Chondrocyte (in vitro differentiated cells): ENCODE measurements at regions not wholly inside any gene's neighbourhood (a gene's known extent, or its start where the extent isn't known, plus 50 kb on each side); places are given as distances from the start of the nearest gene placed in this dataset.
"Not testable (repeated sequence)": the region's sequence is repeated elsewhere in the genome, so short reads cannot be mapped to it uniquely, and the experiment has no call there.

Experiments
- DNase-seq: peaks from one replicate; pipeline ENCODE4 v3.0.0; 2021; ENCODE audit warnings: mixed read lengths, low spot score
- H3K27ac Mint-ChIP-seq: one replicate; pipeline ENCODE4 v1.8.0; 2021; ENCODE audit warnings: mild to moderate bottlenecking, moderate library complexity, mixed read lengths; ENCODE audit not compliant: unreplicated experiment
- H3K27me3 Mint-ChIP-seq: 2 replicates; pipeline ENCODE4 v1.8.0; 2021; ENCODE audit warnings: low read depth, mixed read lengths
- H3K36me3 Mint-ChIP-seq: 2 replicates; pipeline ENCODE4 v1.8.0; 2021; ENCODE audit warnings: low read depth, mixed read lengths
- H3K4me1 Mint-ChIP-seq: 2 replicates; pipeline ENCODE4 v1.8.0; 2021; ENCODE audit warnings: low read depth, mild to moderate bottlenecking, mixed read lengths
- H3K4me3 Mint-ChIP-seq: one replicate; pipeline ENCODE4 v1.8.0; 2021; ENCODE audit warnings: mild to moderate bottlenecking, moderate library complexity, mixed read lengths; ENCODE audit not compliant: unreplicated experiment
- H3K9me3 Mint-ChIP-seq: 2 replicates; pipeline ENCODE4 v1.8.0; 2021; ENCODE audit warnings: low read depth, mixed read lengths
- CTCF ChIP-seq: fragments of 200-600 bp; sonication (generic); IDR thresholded peaks from 2 replicates; pipeline ENCODE4 v1.5.0; 2021; ENCODE audit warnings: antibody characterized with exemption, mild to moderate bottlenecking, moderate library complexity

- H3K9me3 Mint-ChIP-seq, result no peaks in the 10 kb centered on the region
- TF ChIP-seq CTCF, result no peak
- H3K4me3 Mint-ChIP-seq, result no peak overlapping the region
- H3K36me3 Mint-ChIP-seq, result no peaks in the 10 kb centered on the region
- peaks cover 13% of the 10 kb centered on the region for H3K27me3 Mint-ChIP-seq
- no peak for DNase-seq
- H3K4me1 Mint-ChIP-seq, result peaks cover 11% of the 10 kb centered on the region
- H3K27ac Mint-ChIP-seq, result no peak overlapping the region
Measured at GRCh38 chr20:4470375-4470774, 215.9 kb upstream of the PRNP start.

- no peak for TF ChIP-seq CTCF
- Mint-ChIP-seq H3K27ac (no peak overlapping the region), H3K36me3 (no peaks in the 10 kb centered on the region), H3K9me3 (no peaks in the 10 kb centered on the region), H3K4me1 (peaks cover 11% of the 10 kb centered on the region), H3K4me3 (no peak overlapping the region), H3K27me3 (peaks cover 13% of the 10 kb centered on the region)
- no peak for DNase-seq
Measured at GRCh38 chr20:4469910-4470309, 216.3 kb upstream of the PRNP start.

GRCh38 chr20:4468114-4468513 is 218.1 kb upstream of the PRNP start:
- no peak for DNase-seq
- Mint-ChIP-seq H3K36me3 (no peaks in the 10 kb centered on the region), H3K4me1 (peaks cover 11% of the 10 kb centered on the region), H3K27ac (no peak overlapping the region), H3K27me3 (peaks cover 8% of the 10 kb centered on the region), H3K9me3 (no peaks in the 10 kb centered on the region), H3K4me3 (no peak overlapping the region)
- no peak for TF ChIP-seq CTCF

- Mint-ChIP-seq H3K27ac (no peak overlapping the region), H3K4me3 (no peak overlapping the region), H3K27me3 (no peaks in the 10 kb centered on the region), H3K9me3 (no peaks in the 10 kb centered on the region), H3K36me3 (no peaks in the 10 kb centered on the region), H3K4me1 (peaks cover 11% of the 10 kb centered on the region)
- DNase-seq, result no peak
- no peak for TF ChIP-seq CTCF
Measured at GRCh38 chr20:4465855-4466545, 216.9 kb upstream of the ADRA1D start.

GRCh38 chr20:4465212-4465611 is 216.1 kb upstream of the ADRA1D start:
- H3K4me1 Mint-ChIP-seq, result peaks cover 4% of the 10 kb centered on the region
- DNase-seq, result no peak
- H3K27ac Mint-ChIP-seq, result no peak overlapping the region
- no peaks in the 10 kb centered on the region for H3K27me3 Mint-ChIP-seq
- H3K9me3 Mint-ChIP-seq, result no peaks in the 10 kb centered on the region
- TF ChIP-seq CTCF, result no peak
- H3K36me3 Mint-ChIP-seq, result no peaks in the 10 kb centered on the region
- no peak overlapping the region for H3K4me3 Mint-ChIP-seq

- H3K4me1 Mint-ChIP-seq, H3K9me3 Mint-ChIP-seq, H3K36me3 Mint-ChIP-seq, DNase-seq, H3K27me3 Mint-ChIP-seq, H3K27ac Mint-ChIP-seq, H3K4me3 Mint-ChIP-seq: not testable (repeated sequence)
Measured at GRCh38 chr20:4462801-4463200, 213.7 kb upstream of the ADRA1D start.
